ENCODE measurements at regions not wholly inside any gene's neighbourhood (a gene's known extent, or its start where the extent isn't known, plus 50 kb on each side); places are given as distances from the start of the nearest gene placed in this dataset.

- no peak overlapping the region for H3K4me3 ChIP-seq
- no peak overlapping the region for H3K27ac ChIP-seq
- no peaks in the 10 kb centered on the region for H3K27me3 ChIP-seq
- H3K4me1 ChIP-seq: no peaks in the 10 kb centered on the region
- DNase-seq (no peak), ATAC-seq (no peak)
- TF ChIP-seq CTCF (IDR thresholded peaks at IDR 0.05): no peak
- peaks cover 0 to 12% of the 10 kb centered on the region in 2 donors for H3K9me3 ChIP-seq
- no peaks in the 10 kb centered on the region for H3K36me3 ChIP-seq
- intact Hi-C loops (cut with DNase I): no loop called here
These were observed 911.7 kb upstream of the NCAM2 start for GRCh38 chr21:20086508-20086907.

- no peak overlapping the region for H3K27ac ChIP-seq
- no peaks in the 10 kb centered on the region for H3K4me1 ChIP-seq
- H3K27me3 ChIP-seq: no peaks in the 10 kb centered on the region
- ATAC-seq (no peak), DNase-seq (no peak)
- H3K4me3 ChIP-seq: no peak overlapping the region
- no peaks in the 10 kb centered on the region for H3K36me3 ChIP-seq
- intact Hi-C loops (cut with DNase I): no loop called here
- peaks cover 0 to 15% of the 10 kb centered on the region in 2 donors for H3K9me3 ChIP-seq
- no peak for TF ChIP-seq CTCF (IDR thresholded peaks at IDR 0.05)
These were observed 891.8 kb upstream of the NCAM2 start for GRCh38 chr21:20106368-20106767.

GRCh38 chr21:20108016-20108415, 890.2 kb upstream of the NCAM2 start:
- DNase-seq: no peak
- Histone ChIP-seq H3K4me3 (no peak overlapping the region), H3K9me3 (peaks cover 0 to 15% of the 10 kb centered on the region in 2 donors), H3K4me1 (no peaks in the 10 kb centered on the region), H3K36me3 (no peaks in the 10 kb centered on the region), H3K27me3 (no peaks in the 10 kb centered on the region), H3K27ac (no peak overlapping the region)
- intact Hi-C loops (cut with DNase I): no loop called here
- ATAC-seq: no peak
- TF ChIP-seq CTCF (IDR thresholded peaks at IDR 0.05): no peak

GRCh38 chr21:20108976-20109540, 889.2 kb upstream of the NCAM2 start:
- Histone ChIP-seq H3K9me3 (peaks cover 0 to 10% of the 10 kb centered on the region in 2 donors), H3K36me3 (no peaks in the 10 kb centered on the region), H3K4me1 (no peaks in the 10 kb centered on the region), H3K27me3 (no peaks in the 10 kb centered on the region), H3K4me3 (no peak overlapping the region), H3K27ac (no peak overlapping the region)
- no peak for TF ChIP-seq CTCF (IDR thresholded peaks at IDR 0.05)
- intact Hi-C loops (cut with DNase I): no loop called here
- no peak for DNase-seq
- ATAC-seq: no peak

GRCh38 chr21:20110368-20110767, 887.8 kb upstream of the NCAM2 start:
- TF ChIP-seq CTCF (IDR thresholded peaks at IDR 0.05): no peak
- Histone ChIP-seq H3K27ac (no peak overlapping the region), H3K4me1 (no peaks in the 10 kb centered on the region), H3K36me3 (no peaks in the 10 kb centered on the region), H3K27me3 (no peaks in the 10 kb centered on the region), H3K4me3 (no peak overlapping the region), H3K9me3 (peaks cover 0 to 1% of the 10 kb centered on the region in 2 donors)
- ATAC-seq: no peak
- no peak for DNase-seq
- intact Hi-C loops (cut with DNase I): no loop called here

All from left lung (tissue), 4 donors.